B cell (primary cell): ENCODE measurements at regions not wholly inside any gene's neighbourhood (a gene's known extent, or its start where the extent isn't known, plus 50 kb on each side); places are given as distances from the start of the nearest gene placed in this dataset.

Experiments used
- ATAC-seq: fragments of 200-7000 bp; cut with Tn5 transposase; one replicate; pipeline ENCODE4 v1.10.0; 2021; ENCODE audit warnings: low read depth, mild to moderate bottlenecking, moderate number of reproducible peaks, moderate library complexity
- CTCF ChIA-PET: fragments of 350-600 bp; sonication (Branson Sonifier 250); formaldehyde crosslinking; loops from one replicate; lab custom pipeline; 2021; ENCODE audit warnings: antibody characterized with exemption, inconsistent platforms; lab: Charles Lee
- POLR2A ChIA-PET: fragments of 350-600 bp; sonication (Branson Sonifier 250); formaldehyde crosslinking; loops from one replicate; lab custom pipeline; 2021; ENCODE audit warnings: antibody characterized with exemption; lab: Charles Lee
- DNase-seq: peaks from one replicate; pipeline ENCODE4 v3.0.0; 2013
- H2AFZ ChIP-seq: 2 replicates; pipeline ENCODE4 v1.6.1; 2012; ENCODE audit warnings: mild to moderate bottlenecking, low read depth, low read length; ENCODE audit not compliant: insufficient read depth, poor library complexity, severe bottlenecking
- H3K27ac ChIP-seq, 2 donors: 1 replicate in 1 of 2; 2 replicates in 1 of 2; pipeline ENCODE4 v1.5.1; 2012 to 2013; ENCODE audit warnings: low read length in 2 of 2, mild to moderate bottlenecking in 2 of 2, moderate library complexity in 1 of 2
- H3K27me3 ChIP-seq, 4 experiments: fragments of 200-600 bp in 1 of 4; sonication (generic) in 1 of 4; replicated peaks in 1 of 4; 1 replicate in 2 of 4; 2 replicates in 2 of 4; pipeline versions ENCODE4 v1.6.1 to v1.7.0; 2013 to 2016; ENCODE audit warnings: low read length in 3 of 4, mild to moderate bottlenecking in 2 of 4, mixed read lengths in 1 of 4, moderate library complexity in 1 of 4; ENCODE audit not compliant: insufficient read depth in 4 of 4, control insufficient read depth in 3 of 4; ENCODE audit errors: control extremely low read depth in 1 of 4
- H3K36me3 ChIP-seq, 2 experiments: replicated peaks in 1 of 2; 1 replicate in 1 of 2; 2 replicates in 1 of 2; pipeline versions ENCODE4 v1.6.1 to v1.7.1; 2013; ENCODE audit warnings: low read length in 1 of 2; ENCODE audit not compliant: insufficient read depth in 2 of 2, control insufficient read depth in 1 of 2; ENCODE audit errors: control extremely low read depth in 1 of 2, extremely low read depth in 1 of 2
- H3K4me1 ChIP-seq, 2 donors: fragments of 200-600 bp in 1 of 2; sonication (generic) in 1 of 2; 1 replicate in 1 of 2; 2 replicates in 1 of 2; pipeline versions ENCODE4 v1.5.1 to v1.6.1; 2013 to 2017; ENCODE audit warnings: low read length in 2 of 2; ENCODE audit not compliant: control insufficient read depth in 2 of 2, insufficient read depth in 2 of 2
- H3K4me2 ChIP-seq: replicated peaks from 2 replicates; pipeline ENCODE3; 2012; ENCODE audit warnings: mild to moderate bottlenecking, low read depth, low read length; ENCODE audit not compliant: poor library complexity, severe bottlenecking
- H3K4me3 ChIP-seq, 5 experiments: fragments of 200-600 bp in 1 of 5; sonication (generic) in 1 of 5; 1 replicate in 3 of 5; 2 replicates in 2 of 5; pipeline versions ENCODE4 v1.5.1 to v1.7.0; 2011 to 2016; ENCODE audit warnings: low read length in 4 of 5, mild to moderate bottlenecking in 4 of 5, low read depth in 2 of 5, control low read depth in 1 of 5, moderate library complexity in 1 of 5; ENCODE audit not compliant: insufficient read depth in 1 of 5; ENCODE audit errors: control extremely low read depth in 1 of 5, extremely low read depth in 1 of 5
- H3K79me2 ChIP-seq: fragments of 200-600 bp; sonication (generic); one replicate; pipeline ENCODE4 v1.6.0; 2016; ENCODE audit warnings: low read length; ENCODE audit not compliant: control insufficient read depth, insufficient read depth
- H3K9ac ChIP-seq: fragments of 200-600 bp; sonication (generic); 2 replicates; pipeline ENCODE4 v1.6.1; 2017; ENCODE audit warnings: mild to moderate bottlenecking, low read length, moderate library complexity
- H3K9me3 ChIP-seq, 3 donors: one replicate each; pipeline versions ENCODE4 v1.6.1 to v1.7.1; 2013; ENCODE audit warnings: low read length in 2 of 3; ENCODE audit not compliant: control insufficient read depth in 2 of 3, insufficient read depth in 1 of 3; ENCODE audit errors: control extremely low read depth in 1 of 3
- H4K20me1 ChIP-seq: 2 replicates; pipeline ENCODE4 v1.6.0; 2012; ENCODE audit warnings: mild to moderate bottlenecking, low read length; ENCODE audit not compliant: insufficient read depth, control insufficient read depth, poor library complexity, severe bottlenecking
- H3K27ac Mint-ChIP-seq: one replicate; pipeline ENCODE4 v1.8.0; 2021; ENCODE audit warnings: mixed read lengths
- H3K27me3 Mint-ChIP-seq: one replicate; pipeline ENCODE4 v1.8.0; 2021; ENCODE audit warnings: mixed read lengths
- H3K4me1 Mint-ChIP-seq: one replicate; pipeline ENCODE4 v1.8.0; 2021; ENCODE audit warnings: mixed read lengths
- H3K4me3 Mint-ChIP-seq: one replicate; pipeline ENCODE4 v1.8.0; 2021; ENCODE audit warnings: mixed read lengths
- H3K9me3 Mint-ChIP-seq: one replicate; pipeline ENCODE4 v1.8.0; 2022; ENCODE audit warnings: mixed read lengths; ENCODE audit not compliant: insufficient read depth
- EZH2 ChIP-seq: IDR thresholded peaks from 2 replicates; pipeline ENCODE4 v1.6.1; 2012; ENCODE audit warnings: borderline replicate concordance, low read depth, mild to moderate bottlenecking, moderate library complexity, low read length; ENCODE audit not compliant: insufficient read depth, poor library complexity, severe bottlenecking
- WGBS: methylation state at CpG from one replicate; pipeline ENCODE4 v1.1.5; 2013; ENCODE audit warnings: missing lambda C conversion rate; ENCODE audit not compliant: insufficient coverage; 5-methylcytosine and 5-hydroxymethylcytosine counted together
- intact Hi-C: fragments of 100-400 bp; cut with micrococcal nuclease; formaldehyde crosslinking; loops from one replicate; pipeline ENCODE4 v1.10.0; 2022
- TF ChIP-seq, protein P1 (sequence below): fragments of 200-600 bp; IDR thresholded peaks from one replicate; pipeline ENCODE4 v1.8.0; 2022; ENCODE audit warnings: antibody characterized with exemption, mild to moderate bottlenecking

DNA sequence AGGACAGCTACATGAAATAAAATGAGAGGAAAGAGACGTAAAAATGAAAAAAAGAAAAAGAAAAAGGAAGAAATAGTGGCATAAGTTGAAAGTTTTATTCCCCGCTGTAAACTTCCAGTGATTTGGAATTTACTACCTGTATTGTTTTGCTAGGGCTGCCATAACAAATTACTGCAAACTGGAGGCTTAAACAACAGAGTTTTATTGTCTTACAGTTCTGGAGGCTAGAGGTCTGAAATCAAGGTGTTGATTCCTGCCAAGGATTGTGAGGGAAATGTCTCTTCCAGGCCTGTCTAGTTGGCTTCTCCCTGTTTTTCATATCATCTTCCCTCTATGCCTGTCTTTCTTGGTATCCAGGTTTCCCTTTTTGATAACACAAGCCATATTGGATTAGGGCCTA lies 119.4 kb upstream of the PACRGL start:
- H3K4me2 ChIP-seq = no peak overlapping the region
- H3K4me1 Mint-ChIP-seq = no peaks in the 10 kb centered on the region
- no peak overlapping the region for H3K4me3 Mint-ChIP-seq
- H3K4me3 ChIP-seq = no peak overlapping the region
- no peaks in the 10 kb centered on the region for H3K9me3 Mint-ChIP-seq
- H4K20me1 ChIP-seq = no peaks in the 10 kb centered on the region
- ATAC-seq = no peak
- no peak overlapping the region for H2AFZ ChIP-seq
- H3K27ac Mint-ChIP-seq = no peak overlapping the region
- CTCF ChIA-PET = no interaction called here
- POLR2A ChIA-PET = no interaction called here
- H3K79me2 ChIP-seq = no peaks in the 10 kb centered on the region
- no peaks in the 10 kb centered on the region for H3K4me1 ChIP-seq
- no peaks in the 10 kb centered on the region for H3K36me3 ChIP-seq
- intact Hi-C loops = no loop called here
- no peaks in the 10 kb centered on the region for H3K27me3 ChIP-seq
- no peaks in the 10 kb centered on the region for H3K27me3 Mint-ChIP-seq
- H3K27ac ChIP-seq = no peak overlapping the region
- WGBS = 100% methylated on average over 1 of the region's 2 CpGs
- no peak overlapping the region for H3K9ac ChIP-seq
- no peaks in the 10 kb centered on the region for H3K9me3 ChIP-seq
- TF ChIP-seq, protein P1, sequence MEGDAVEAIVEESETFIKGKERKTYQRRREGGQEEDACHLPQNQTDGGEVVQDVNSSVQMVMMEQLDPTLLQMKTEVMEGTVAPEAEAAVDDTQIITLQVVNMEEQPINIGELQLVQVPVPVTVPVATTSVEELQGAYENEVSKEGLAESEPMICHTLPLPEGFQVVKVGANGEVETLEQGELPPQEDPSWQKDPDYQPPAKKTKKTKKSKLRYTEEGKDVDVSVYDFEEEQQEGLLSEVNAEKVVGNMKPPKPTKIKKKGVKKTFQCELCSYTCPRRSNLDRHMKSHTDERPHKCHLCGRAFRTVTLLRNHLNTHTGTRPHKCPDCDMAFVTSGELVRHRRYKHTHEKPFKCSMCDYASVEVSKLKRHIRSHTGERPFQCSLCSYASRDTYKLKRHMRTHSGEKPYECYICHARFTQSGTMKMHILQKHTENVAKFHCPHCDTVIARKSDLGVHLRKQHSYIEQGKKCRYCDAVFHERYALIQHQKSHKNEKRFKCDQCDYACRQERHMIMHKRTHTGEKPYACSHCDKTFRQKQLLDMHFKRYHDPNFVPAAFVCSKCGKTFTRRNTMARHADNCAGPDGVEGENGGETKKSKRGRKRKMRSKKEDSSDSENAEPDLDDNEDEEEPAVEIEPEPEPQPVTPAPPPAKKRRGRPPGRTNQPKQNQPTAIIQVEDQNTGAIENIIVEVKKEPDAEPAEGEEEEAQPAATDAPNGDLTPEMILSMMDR = no peak
- no peak for TF ChIP-seq EZH2
- no peak for DNase-seq

DNA sequence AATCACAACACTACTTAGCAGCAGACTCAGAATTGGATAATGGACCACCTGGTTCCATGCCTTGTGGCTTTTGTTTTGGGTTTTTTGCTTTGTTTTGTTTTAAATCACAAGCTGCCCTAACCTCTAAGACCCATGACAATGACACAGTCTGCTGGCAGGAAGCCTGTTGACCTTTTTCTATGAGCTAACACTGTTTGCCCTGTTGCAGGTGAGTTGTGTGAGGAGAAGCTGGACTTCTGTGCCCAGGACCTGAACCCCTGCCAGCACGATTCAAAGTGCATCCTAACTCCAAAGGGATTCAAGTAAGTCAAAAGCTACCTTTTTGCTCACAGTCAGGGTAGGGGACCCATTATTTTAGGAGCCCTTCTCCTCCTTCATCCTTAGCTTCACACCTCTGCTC lies 110.8 kb upstream of the PACRGL start:
- Histone ChIP-seq H3K27ac (no peak overlapping the region), H3K27me3 (no peaks in the 10 kb centered on the region), H3K4me1 (no peaks in the 10 kb centered on the region), H4K20me1 (no peaks in the 10 kb centered on the region), H3K9ac (no peak overlapping the region), H2AFZ (no peak overlapping the region), H3K9me3 (no peaks in the 10 kb centered on the region), H3K4me3 (no peak overlapping the region), H3K36me3 (no peaks in the 10 kb centered on the region), H3K79me2 (no peaks in the 10 kb centered on the region), H3K4me2 (no peak overlapping the region)
- DNase-seq = no peak
- H3K27ac Mint-ChIP-seq = no peak overlapping the region
- no peaks in the 10 kb centered on the region for H3K9me3 Mint-ChIP-seq
- 100% methylated on average over 1 of the region's 1 CpG for WGBS
- ATAC-seq = no peak
- intact Hi-C loops = no loop called here
- no peaks in the 10 kb centered on the region for H3K27me3 Mint-ChIP-seq
- no peak overlapping the region for H3K4me3 Mint-ChIP-seq
- H3K4me1 Mint-ChIP-seq = no peaks in the 10 kb centered on the region
- POLR2A ChIA-PET = no interaction called here
- CTCF ChIA-PET = no interaction called here
- TF ChIP-seq, protein P1 = no peak
- TF ChIP-seq EZH2 = no peak
